GM12801 (cell line): ENCODE measurements at regions not wholly inside any gene's neighbourhood (a gene's known extent, or its start where the extent isn't known, plus 50 kb on each side); places are given as distances from the start of the nearest gene placed in this dataset.

Experiments used
- CTCF ChIP-seq: IDR thresholded peaks from one replicate; pipeline ENCODE4 v1.5.1; 2011; ENCODE audit warnings: control low read depth; ENCODE audit not compliant: insufficient read length; ENCODE audit errors: extremely low read depth

- TF ChIP-seq CTCF = no peak
These were observed 365.7 kb downstream of the OSTF1 start for GRCh38 chr9:75454043-75454442.

- TF ChIP-seq CTCF = no peak
These were observed 366.6 kb downstream of the OSTF1 start for GRCh38 chr9:75454891-75455290.

GRCh38 chr9:75455444-75455921, 367.2 kb downstream of the OSTF1 start:
- no peak for TF ChIP-seq CTCF

GRCh38 chr9:75456698-75457097, 368.4 kb downstream of the OSTF1 start:
- no peak for TF ChIP-seq CTCF

GRCh38 chr9:75457474-75458011, 369.2 kb downstream of the OSTF1 start:
- no peak for TF ChIP-seq CTCF

- TF ChIP-seq CTCF = no peak
These were observed 372.9 kb downstream of the OSTF1 start for GRCh38 chr9:75461183-75461582.

- no peak for TF ChIP-seq CTCF
These were observed 374.6 kb downstream of the OSTF1 start for GRCh38 chr9:75462866-75463265.
